ENCODE measurements at regions not wholly inside any gene's neighbourhood (a gene's known extent, or its start where the extent isn't known, plus 50 kb on each side); places are given as distances from the start of the nearest gene placed in this dataset.

GRCh38 chr7:110336423-110336822, 754.5 kb upstream of the LRRN3 start:
- TF ChIP-seq GATA2 (IDR thresholded peaks at IDR 0.05; ENCODE audit: low read depth, low read length) (no peak), GATA3 (IDR thresholded peaks at IDR 0.05; ENCODE audit: low read depth, low read length) (no peak)

Measured in SH-SY5Y (cell line).